ENCODE measurements at regions not wholly inside any gene's neighbourhood (a gene's known extent, or its start where the extent isn't known, plus 50 kb on each side); places are given as distances from the start of the nearest gene placed in this dataset.

DNA sequence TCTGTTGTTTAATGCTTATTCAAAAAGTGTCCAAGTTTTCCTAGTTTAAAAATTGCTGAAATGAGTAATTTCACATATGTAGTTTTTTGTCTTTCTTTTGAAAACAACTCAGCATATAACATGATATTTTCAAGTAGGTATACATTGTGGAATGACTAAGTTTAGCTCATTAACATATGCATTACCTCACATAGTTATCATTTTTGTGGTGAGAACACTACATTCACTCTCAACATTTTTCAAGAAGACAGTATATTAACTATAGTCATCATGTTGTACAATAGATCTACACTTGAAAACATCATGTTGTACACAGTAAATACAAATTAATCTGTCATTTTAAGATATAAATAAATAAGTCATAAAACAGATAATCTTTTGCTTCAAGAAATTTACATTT, 340.0 kb downstream of the CCDC85A start:
- no peak for TF ChIP-seq EZH2 (IDR thresholded peaks at IDR 0.05)
- TF ChIP-seq, protein P1, sequence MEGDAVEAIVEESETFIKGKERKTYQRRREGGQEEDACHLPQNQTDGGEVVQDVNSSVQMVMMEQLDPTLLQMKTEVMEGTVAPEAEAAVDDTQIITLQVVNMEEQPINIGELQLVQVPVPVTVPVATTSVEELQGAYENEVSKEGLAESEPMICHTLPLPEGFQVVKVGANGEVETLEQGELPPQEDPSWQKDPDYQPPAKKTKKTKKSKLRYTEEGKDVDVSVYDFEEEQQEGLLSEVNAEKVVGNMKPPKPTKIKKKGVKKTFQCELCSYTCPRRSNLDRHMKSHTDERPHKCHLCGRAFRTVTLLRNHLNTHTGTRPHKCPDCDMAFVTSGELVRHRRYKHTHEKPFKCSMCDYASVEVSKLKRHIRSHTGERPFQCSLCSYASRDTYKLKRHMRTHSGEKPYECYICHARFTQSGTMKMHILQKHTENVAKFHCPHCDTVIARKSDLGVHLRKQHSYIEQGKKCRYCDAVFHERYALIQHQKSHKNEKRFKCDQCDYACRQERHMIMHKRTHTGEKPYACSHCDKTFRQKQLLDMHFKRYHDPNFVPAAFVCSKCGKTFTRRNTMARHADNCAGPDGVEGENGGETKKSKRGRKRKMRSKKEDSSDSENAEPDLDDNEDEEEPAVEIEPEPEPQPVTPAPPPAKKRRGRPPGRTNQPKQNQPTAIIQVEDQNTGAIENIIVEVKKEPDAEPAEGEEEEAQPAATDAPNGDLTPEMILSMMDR (IDR thresholded peaks at IDR 0.05): no peak
